ENCODE measurements at regions not wholly inside any gene's neighbourhood (a gene's known extent, or its start where the extent isn't known, plus 50 kb on each side); places are given as distances from the start of the nearest gene placed in this dataset.
A peak's percentile ranks its signal among the peaks of the same experiment; 100 is the strongest.

GRCh38 chr6:154673919-154674318 lies 59.3 kb upstream of the SCAF8 start:
- no peaks in the 10 kb centered on the region for H3K27me3 ChIP-seq
- no peaks in the 10 kb centered on the region for H3K4me1 ChIP-seq (replicated peaks in 1 of 2)
- intact Hi-C loops (cut with DNase I), result loop anchor here in 1 of 2 donors (10.0 kb wide), 2 partner anchors 501 to 519 kb away; no protein-coding TSS in a partner anchor
- no peaks in the 10 kb centered on the region for H3K9me3 ChIP-seq (replicated peaks in 1 of 3)
- no peaks in the 10 kb centered on the region for H3K36me3 ChIP-seq (replicated peaks in 1 of 2)
- 71 to 79% (median 76%) methylated on average over 4 of the region's 4 CpGs for WGBS, 4 donors
- no peak for TF ChIP-seq POLR2A (IDR thresholded peaks at IDR 0.05)
- no peak overlapping the region for H3K4me3 ChIP-seq
- no peak for DNase-seq
- H3K27ac ChIP-seq, result no peak overlapping the region

- DNase-seq, result peak; percentile 86 to 98 (median 90)
- H3K9me3 ChIP-seq (replicated peaks in 1 of 3), result no peaks in the 10 kb centered on the region
Observed at GRCh38 chr6:154675602-154676088, 57.6 kb upstream of the SCAF8 start.

GRCh38 chr6:154682633-154683125 lies 50.5 kb upstream of the SCAF8 start:
- 84 to 91% (median 89%) methylated on average over 10 of the region's 10 CpGs for WGBS, 4 donors
- no peak for DNase-seq
- intact Hi-C loops (cut with DNase I), result no loop called here
- Histone ChIP-seq H3K4me3 (no peak overlapping the region), H3K36me3 (replicated peaks in 1 of 2) (no peaks in the 10 kb centered on the region), H3K4me1 (replicated peaks in 1 of 2) (peaks cover 0 to 4% of the 10 kb centered on the region in 2 donors), H3K9me3 (replicated peaks in 1 of 3) (no peaks in the 10 kb centered on the region), H3K27me3 (no peaks in the 10 kb centered on the region), H3K27ac (no peak overlapping the region)
- TF ChIP-seq POLR2A (IDR thresholded peaks at IDR 0.05) (no peak), CTCF (IDR thresholded peaks at IDR 0.05) (no peak)

More at GRCh38 chr6:154675602-154676088, 57.6 kb upstream of the SCAF8 start:
- no peaks in the 10 kb centered on the region for H3K27me3 ChIP-seq
- no peak overlapping the region for H3K27ac ChIP-seq
- 0% methylated on average over 4 of the region's 4 CpGs for WGBS, 4 donors
- no peak for TF ChIP-seq POLR2A (IDR thresholded peaks at IDR 0.05)
- peak; percentile 97 to 100 (median 100) for TF ChIP-seq CTCF (IDR thresholded peaks at IDR 0.05)
- no peaks in the 10 kb centered on the region for H3K4me1 ChIP-seq (replicated peaks in 1 of 2)
- intact Hi-C loops (cut with DNase I), result loop anchor here (5.0 to 10.0 kb wide), 3 partner anchors 132 to 521 kb away; no protein-coding TSS in a partner anchor
- H3K36me3 ChIP-seq (replicated peaks in 1 of 2), result no peaks in the 10 kb centered on the region
- H3K4me3 ChIP-seq, result no peak overlapping the region
